ENCODE measurements at regions not wholly inside any gene's neighbourhood (a gene's known extent, or its start where the extent isn't known, plus 50 kb on each side); places are given as distances from the start of the nearest gene placed in this dataset.

DNA sequence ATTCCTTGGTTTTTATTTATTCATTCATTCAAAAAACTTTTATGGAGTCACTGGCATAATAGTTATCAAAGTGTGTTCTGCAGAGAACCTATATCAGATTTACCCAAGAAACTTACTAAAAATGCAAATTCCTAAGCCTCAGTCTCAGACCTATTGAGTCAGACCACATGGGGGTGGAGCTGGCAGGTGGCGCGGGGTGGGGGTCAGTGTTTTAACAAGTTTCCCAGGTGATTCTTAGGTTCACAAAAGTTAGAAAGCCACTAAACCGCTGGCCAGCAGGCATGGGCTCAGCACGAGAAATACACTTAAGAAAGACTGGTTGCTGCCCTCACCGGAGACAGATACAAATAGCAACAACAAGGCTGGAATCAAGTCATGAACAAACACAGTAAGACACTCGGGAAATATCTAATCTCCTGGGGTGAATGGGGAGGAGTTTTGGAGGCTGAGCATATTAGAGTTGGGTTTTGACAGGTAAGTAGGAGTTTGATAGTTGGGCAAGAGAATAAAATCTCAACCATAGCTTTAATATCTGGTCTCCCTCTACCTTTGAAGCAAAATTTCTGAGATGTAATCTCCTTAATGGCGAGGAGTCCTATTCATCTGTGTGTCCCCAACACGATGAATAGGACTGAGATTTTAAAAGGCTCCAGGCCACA, 167.5 kb upstream of the NECTIN1 start:
- TF ChIP-seq POLR2AphosphoS5 (IDR thresholded peaks at IDR 0.05): no peak
- TF ChIP-seq EP300 (IDR thresholded peaks at IDR 0.05): no peak
